ENCODE measurements at regions not wholly inside any gene's neighbourhood (a gene's known extent, or its start where the extent isn't known, plus 50 kb on each side); places are given as distances from the start of the nearest gene placed in this dataset.
A peak's percentile ranks its signal among the peaks of the same experiment; 100 is the strongest.

DNA sequence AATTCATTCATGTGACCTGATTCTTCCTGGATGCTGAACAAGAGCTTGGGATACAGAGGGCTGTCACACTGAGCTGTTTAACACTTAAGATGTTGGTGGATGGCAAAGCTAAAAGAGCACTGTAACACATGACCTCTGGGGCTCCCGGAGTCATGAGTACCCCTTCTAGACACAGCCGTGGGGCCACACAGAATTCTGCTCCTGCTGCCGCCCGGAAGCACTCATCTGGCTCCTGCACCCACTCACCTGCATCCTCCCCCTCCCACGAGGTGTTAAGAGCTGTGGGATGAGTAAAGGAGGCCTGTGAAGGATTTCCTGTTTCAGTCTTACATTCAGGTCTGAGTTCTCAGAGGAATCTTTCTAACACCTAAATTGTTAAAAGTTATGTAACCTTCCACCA is 78.0 kb upstream of the SSTR1 start:
- Histone ChIP-seq H3K9me3 (replicated peaks; ENCODE audit: low read length) (no peaks in the 10 kb centered on the region), H3K27me3 (ENCODE audit: control insufficient read depth, insufficient read depth, low read length) (no peaks in the 10 kb centered on the region)

DNA sequence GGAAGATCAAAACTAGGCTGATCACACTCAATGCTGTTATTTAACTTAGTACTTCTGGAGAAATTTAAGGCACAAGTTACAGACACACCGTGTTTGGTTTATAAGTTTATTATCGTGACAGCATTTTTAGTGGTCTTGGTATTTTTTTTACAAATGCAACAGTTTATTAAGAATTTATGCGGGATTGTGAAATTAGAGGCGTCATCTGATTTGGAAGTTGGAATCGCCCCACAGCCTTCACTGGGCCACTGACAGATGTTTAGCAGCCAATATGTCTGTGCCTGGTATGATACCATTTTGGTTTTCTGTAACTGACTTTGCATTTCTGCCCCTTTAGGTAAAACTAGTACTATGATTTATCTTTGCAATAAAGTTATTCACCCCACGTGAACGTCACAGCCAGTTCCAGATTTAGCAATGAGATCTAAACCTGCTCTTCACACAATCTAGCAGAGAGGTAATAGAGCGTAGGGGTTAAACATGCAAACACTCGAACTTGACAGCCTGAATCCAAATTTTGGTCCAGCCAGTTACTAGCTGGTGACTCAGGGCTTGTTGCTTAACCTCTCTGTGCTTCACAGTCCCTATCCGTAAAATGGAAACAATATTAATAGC is 73.2 kb upstream of the SSTR1 start:
- Histone ChIP-seq H3K4me1 (ENCODE audit: control insufficient read depth, insufficient read depth, low read length) (peaks cover 5% of the 10 kb centered on the region), H3K9ac (ENCODE audit: low read depth, low read length) (no peak overlapping the region), H3K4me2 (ENCODE audit: low read length) (no peak overlapping the region), H3K27me3 (ENCODE audit: control insufficient read depth, insufficient read depth, low read length) (no peaks in the 10 kb centered on the region), H3K4me3 (ENCODE audit: low read length) (no peak overlapping the region), H3K9me3 (replicated peaks; ENCODE audit: low read length) (no peaks in the 10 kb centered on the region), H3K36me3 (ENCODE audit: insufficient read depth, low read length) (no peaks in the 10 kb centered on the region)

More for the DNA sequence above, 78.0 kb upstream of the SSTR1 start:
- no peak overlapping the region for H3K9ac ChIP-seq (ENCODE audit: low read depth, low read length)
- no peaks in the 10 kb centered on the region for H3K4me1 ChIP-seq (ENCODE audit: control insufficient read depth, insufficient read depth, low read length)
- H3K4me3 ChIP-seq (ENCODE audit: low read length) = no peak overlapping the region
- H3K36me3 ChIP-seq (ENCODE audit: insufficient read depth, low read length) = no peaks in the 10 kb centered on the region
- no peak overlapping the region for H3K4me2 ChIP-seq (ENCODE audit: low read length)

DNA sequence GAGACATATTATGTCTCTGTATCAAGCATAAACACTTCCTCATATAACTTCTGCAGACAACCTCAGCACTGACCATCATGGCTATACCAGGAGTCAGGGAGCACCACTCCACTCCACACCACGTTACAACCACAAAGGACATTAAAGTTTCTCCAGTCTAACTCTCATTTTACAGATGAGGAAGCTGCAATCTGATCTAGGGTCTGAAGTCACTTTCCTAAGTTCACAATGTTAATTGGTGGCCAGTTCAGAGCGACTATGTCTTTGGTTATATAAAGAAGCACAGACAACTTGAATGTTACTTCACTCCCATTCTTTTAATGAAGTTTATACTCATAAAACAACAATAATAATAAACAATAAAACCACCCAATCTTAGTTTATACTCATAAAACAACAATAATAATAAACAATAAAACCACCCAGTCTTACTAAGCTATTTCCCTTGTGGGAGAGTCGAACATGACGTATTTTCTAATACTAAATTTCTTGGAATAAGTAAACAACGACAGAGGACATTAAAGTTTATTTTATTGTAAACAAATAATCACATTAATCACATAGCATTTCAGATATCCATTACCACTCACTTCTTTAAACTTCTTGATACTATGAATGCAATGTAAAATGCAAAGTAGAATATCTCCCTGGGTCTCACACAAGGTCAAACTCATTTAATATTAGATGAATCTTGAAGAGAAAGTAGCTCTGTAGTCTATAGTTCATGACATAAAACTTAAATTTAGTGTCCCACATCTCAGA is 72.4 kb upstream of the SSTR1 start:
- Histone ChIP-seq H3K4me2 (ENCODE audit: low read length) (no peak overlapping the region), H3K4me3 (ENCODE audit: low read length) (no peak overlapping the region), H3K9ac (ENCODE audit: low read depth, low read length) (no peak overlapping the region), H3K4me1 (ENCODE audit: control insufficient read depth, insufficient read depth, low read length) (peaks cover 5% of the 10 kb centered on the region), H3K9me3 (replicated peaks; ENCODE audit: low read length) (no peaks in the 10 kb centered on the region), H3K36me3 (ENCODE audit: insufficient read depth, low read length) (no peaks in the 10 kb centered on the region), H3K27me3 (ENCODE audit: control insufficient read depth, insufficient read depth, low read length) (no peaks in the 10 kb centered on the region)

DNA sequence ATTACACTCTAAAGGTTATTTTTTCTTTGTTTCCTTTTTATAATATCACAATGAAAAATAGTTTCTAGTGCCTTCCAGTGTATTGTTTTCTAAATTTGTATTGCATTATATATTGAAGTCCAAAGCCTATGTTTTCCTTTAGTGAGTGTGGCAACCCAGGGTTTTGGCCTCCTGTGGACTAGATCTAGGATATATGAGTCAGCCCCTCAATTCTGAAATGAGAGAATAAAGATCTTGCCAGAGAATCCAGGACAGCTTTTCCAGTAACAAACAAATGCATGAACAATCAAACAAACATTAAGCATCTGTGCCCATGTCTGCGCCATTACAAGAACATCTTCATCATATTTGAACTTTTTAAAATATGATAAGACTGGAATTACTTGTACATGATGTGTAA is 70.7 kb upstream of the SSTR1 start:
- Histone ChIP-seq H3K9me3 (replicated peaks; ENCODE audit: low read length) (no peaks in the 10 kb centered on the region), H3K4me2 (ENCODE audit: low read length) (no peak overlapping the region), H3K36me3 (ENCODE audit: insufficient read depth, low read length) (no peaks in the 10 kb centered on the region), H3K4me1 (ENCODE audit: control insufficient read depth, insufficient read depth, low read length) (peaks cover 5% of the 10 kb centered on the region), H3K9ac (ENCODE audit: low read depth, low read length) (no peak overlapping the region), H3K27me3 (ENCODE audit: control insufficient read depth, insufficient read depth, low read length) (no peaks in the 10 kb centered on the region), H3K4me3 (ENCODE audit: low read length) (no peak overlapping the region)

DNA sequence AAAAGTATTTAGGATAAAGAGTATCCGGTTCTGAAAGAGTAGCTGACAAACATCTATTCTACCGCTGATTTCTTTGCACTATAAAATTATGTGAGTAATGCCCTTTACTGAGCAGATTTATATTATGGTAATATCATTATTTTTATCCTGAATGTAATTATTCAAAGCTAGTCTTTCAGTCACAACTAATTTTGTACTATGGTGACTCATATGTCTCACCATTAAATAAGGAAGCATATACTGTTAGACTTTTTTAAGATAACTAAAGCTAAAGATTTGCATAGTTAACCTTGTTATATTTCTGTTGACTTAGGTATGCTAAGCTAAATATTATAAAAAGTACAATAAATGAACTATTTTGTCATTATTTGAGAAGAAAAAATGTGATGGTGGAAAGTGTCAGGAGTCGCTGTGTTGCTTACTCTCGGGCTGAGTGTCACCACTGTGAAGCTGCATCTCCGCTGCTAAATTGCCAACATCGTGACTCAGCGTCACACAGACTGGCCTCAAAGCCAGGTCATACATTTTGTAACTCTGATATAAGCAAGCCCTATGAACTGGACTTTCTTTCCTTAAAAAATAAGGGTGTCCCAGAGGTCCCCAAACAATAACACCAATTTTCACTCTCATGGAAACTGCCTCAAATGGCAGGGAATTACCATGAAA is 69.1 kb upstream of the SSTR1 start:
- Histone ChIP-seq H3K9me3 (replicated peaks; ENCODE audit: low read length) (no peaks in the 10 kb centered on the region), H3K4me1 (ENCODE audit: control insufficient read depth, insufficient read depth, low read length) (peaks cover 16% of the 10 kb centered on the region), H3K4me3 (ENCODE audit: low read length) (no peak overlapping the region), H3K36me3 (ENCODE audit: insufficient read depth, low read length) (no peaks in the 10 kb centered on the region), H3K4me2 (ENCODE audit: low read length) (no peak overlapping the region), H3K27me3 (ENCODE audit: control insufficient read depth, insufficient read depth, low read length) (no peaks in the 10 kb centered on the region), H3K9ac (ENCODE audit: low read depth, low read length) (no peak overlapping the region)

DNA sequence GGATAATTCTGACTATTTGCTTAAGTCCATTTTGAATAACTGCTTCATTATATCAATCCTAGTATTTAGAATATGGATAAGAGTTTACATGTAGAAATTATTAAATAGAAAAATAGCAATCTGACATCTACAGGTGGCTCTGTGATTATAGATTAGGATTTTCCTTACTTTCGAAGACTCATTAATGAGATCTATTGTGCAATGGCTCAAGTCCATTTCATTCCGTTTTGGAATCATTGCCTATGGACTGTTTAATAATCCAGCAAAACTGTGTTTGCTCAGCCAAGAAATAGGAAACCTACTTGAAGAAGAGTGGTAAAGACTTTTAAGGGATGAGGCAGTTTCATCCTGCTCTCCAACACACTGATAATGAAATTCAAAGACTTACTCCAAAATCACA is 67.8 kb upstream of the SSTR1 start:
- H3K4me3 ChIP-seq (ENCODE audit: low read length) = no peak overlapping the region
- no peaks in the 10 kb centered on the region for H3K9me3 ChIP-seq (replicated peaks; ENCODE audit: low read length)
- no peak overlapping the region for H3K9ac ChIP-seq (ENCODE audit: low read depth, low read length)
- H3K27me3 ChIP-seq (ENCODE audit: control insufficient read depth, insufficient read depth, low read length) = no peaks in the 10 kb centered on the region
- no peak overlapping the region for H3K4me2 ChIP-seq (ENCODE audit: low read length)
- no peaks in the 10 kb centered on the region for H3K36me3 ChIP-seq (ENCODE audit: insufficient read depth, low read length)
- H3K4me1 ChIP-seq (ENCODE audit: control insufficient read depth, insufficient read depth, low read length) = peaks cover 27% of the 10 kb centered on the region

DNA sequence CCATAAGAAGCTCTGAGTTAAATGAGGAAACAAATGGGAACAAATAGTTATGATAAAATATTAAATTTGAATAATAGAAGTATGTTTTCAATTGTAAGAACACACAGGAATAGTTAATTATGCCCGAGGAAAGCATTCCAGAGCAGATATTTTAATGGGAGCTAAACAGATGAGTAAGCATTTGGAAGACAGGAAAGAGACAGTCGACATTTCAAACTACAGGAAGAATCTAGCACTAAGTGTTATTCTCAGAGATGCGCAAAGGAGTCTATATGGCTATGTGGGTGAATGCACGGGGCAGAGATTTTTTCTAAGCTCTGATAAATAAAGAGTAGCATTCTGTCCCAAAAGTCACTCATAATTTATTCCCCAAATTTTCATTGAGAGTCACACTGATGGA is 64.5 kb upstream of the SSTR1 start:
- H3K4me2 ChIP-seq (ENCODE audit: low read length) = peak overlapping the region; percentile 73
- no peaks in the 10 kb centered on the region for H3K9me3 ChIP-seq (replicated peaks; ENCODE audit: low read length)
- H3K4me1 ChIP-seq (ENCODE audit: control insufficient read depth, insufficient read depth, low read length) = peaks cover 22% of the 10 kb centered on the region
- H3K9ac ChIP-seq (ENCODE audit: low read depth, low read length) = peak overlapping the region; percentile 63
- H3K27me3 ChIP-seq (ENCODE audit: control insufficient read depth, insufficient read depth, low read length) = no peaks in the 10 kb centered on the region
- H3K36me3 ChIP-seq (ENCODE audit: insufficient read depth, low read length) = no peaks in the 10 kb centered on the region
- H3K4me3 ChIP-seq (ENCODE audit: low read length) = peak overlapping the region; percentile 52

DNA sequence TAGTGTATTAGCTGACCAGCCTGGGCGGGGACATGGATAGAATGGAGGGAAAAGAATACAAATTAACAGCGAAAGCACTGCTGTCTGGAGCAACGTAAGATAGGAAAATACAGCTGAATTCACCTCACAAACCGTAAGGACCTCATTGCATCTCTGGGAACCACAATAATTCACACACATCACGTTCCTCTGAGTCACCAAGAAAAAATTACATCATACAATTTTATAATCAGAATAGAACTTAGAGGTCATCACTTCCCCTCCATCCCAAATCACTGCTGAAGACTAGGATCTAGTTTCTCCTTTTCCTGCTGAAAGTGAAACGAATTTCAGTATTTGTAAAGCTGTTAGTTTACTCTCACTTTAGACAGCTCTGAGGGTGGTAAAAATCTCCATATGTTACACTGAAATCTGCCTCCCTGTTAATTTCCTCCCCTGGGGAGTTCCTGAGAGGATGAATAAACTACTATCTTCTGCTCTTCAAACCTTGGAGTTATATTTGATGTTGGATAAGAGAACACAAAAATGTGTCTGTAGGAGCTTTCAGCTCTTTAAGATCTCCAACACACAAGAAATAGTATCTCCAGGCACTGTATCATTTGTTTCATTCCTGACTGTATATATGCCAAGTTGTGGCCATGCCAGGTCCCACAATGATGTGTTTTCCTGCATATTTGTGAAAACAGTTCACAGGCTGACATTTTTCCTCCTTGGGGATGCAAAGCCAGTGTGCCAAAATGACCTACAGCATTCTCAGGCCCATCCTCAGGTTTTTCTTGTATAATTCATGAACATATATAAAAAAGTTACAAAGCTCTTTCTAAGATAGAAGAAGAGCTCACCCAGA is 63.8 kb upstream of the SSTR1 start:
- Histone ChIP-seq H3K36me3 (ENCODE audit: insufficient read depth, low read length) (no peaks in the 10 kb centered on the region), H3K27me3 (ENCODE audit: control insufficient read depth, insufficient read depth, low read length) (no peaks in the 10 kb centered on the region), H3K9me3 (replicated peaks; ENCODE audit: low read length) (no peaks in the 10 kb centered on the region), H3K9ac (ENCODE audit: low read depth, low read length) (peak overlapping the region; percentile 63), H3K4me1 (ENCODE audit: control insufficient read depth, insufficient read depth, low read length) (peaks cover 22% of the 10 kb centered on the region), H3K4me2 (ENCODE audit: low read length) (peak overlapping the region; percentile 73), H3K4me3 (ENCODE audit: low read length) (peak overlapping the region; percentile 52)

DNA sequence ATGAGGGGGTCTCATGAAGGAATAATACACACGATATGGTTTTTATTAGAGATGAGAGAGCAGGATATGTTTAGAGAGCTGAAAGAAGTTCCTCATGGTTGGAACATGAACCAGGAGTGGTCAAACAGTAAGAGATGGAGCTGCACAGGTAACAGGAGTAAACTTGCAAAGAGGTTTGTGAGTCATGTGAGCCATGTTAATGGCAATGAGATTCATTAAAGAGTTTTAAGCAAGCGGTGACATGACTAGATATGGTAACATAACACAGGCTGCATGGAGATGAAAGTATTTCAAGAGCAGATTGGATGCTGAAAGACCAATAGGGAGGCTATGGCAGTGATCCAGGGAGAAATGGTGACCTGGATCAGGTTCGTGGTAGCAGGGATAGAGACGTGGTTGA is 62.6 kb upstream of the SSTR1 start:
- H3K4me2 ChIP-seq (ENCODE audit: low read length) = no peak overlapping the region
- no peaks in the 10 kb centered on the region for H3K27me3 ChIP-seq (ENCODE audit: control insufficient read depth, insufficient read depth, low read length)
- H3K9me3 ChIP-seq (replicated peaks; ENCODE audit: low read length) = no peaks in the 10 kb centered on the region
- peaks cover 29% of the 10 kb centered on the region for H3K4me1 ChIP-seq (ENCODE audit: control insufficient read depth, insufficient read depth, low read length)
- H3K36me3 ChIP-seq (ENCODE audit: insufficient read depth, low read length) = no peaks in the 10 kb centered on the region
- no peak overlapping the region for H3K4me3 ChIP-seq (ENCODE audit: low read length)
- H3K9ac ChIP-seq (ENCODE audit: low read depth, low read length) = no peak overlapping the region

DNA sequence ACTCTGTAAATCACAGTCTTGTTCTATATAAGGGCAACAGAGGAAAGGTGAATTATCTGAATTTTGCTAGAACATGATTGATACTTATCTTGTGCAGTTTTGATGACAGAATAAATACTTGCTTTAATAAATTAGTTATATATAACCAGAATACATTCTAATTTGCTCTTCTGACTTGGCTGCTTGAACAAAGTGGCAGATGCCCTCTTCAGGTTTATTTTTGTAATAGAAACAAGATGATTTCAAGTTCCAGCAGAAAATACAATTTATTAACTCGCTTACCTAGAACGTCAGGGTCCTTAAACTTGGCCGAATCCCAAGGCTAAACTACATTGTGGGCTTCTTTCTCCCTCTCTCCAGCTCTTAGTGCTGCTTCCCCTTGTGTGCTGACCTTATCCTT is 57.6 kb upstream of the SSTR1 start:
- Histone ChIP-seq H3K9me3 (replicated peaks; ENCODE audit: low read length) (no peaks in the 10 kb centered on the region), H3K27me3 (ENCODE audit: control insufficient read depth, insufficient read depth, low read length) (no peaks in the 10 kb centered on the region), H3K4me3 (ENCODE audit: low read length) (no peak overlapping the region), H3K4me1 (ENCODE audit: control insufficient read depth, insufficient read depth, low read length) (peaks cover 7% of the 10 kb centered on the region), H3K9ac (ENCODE audit: low read depth, low read length) (no peak overlapping the region), H3K4me2 (ENCODE audit: low read length) (no peak overlapping the region), H3K36me3 (ENCODE audit: insufficient read depth, low read length) (no peaks in the 10 kb centered on the region)

Data from skeletal muscle satellite cell (primary cell).